ENCODE measurements at regions not wholly inside any gene's neighbourhood (a gene's known extent, or its start where the extent isn't known, plus 50 kb on each side); places are given as distances from the start of the nearest gene placed in this dataset.

DNA sequence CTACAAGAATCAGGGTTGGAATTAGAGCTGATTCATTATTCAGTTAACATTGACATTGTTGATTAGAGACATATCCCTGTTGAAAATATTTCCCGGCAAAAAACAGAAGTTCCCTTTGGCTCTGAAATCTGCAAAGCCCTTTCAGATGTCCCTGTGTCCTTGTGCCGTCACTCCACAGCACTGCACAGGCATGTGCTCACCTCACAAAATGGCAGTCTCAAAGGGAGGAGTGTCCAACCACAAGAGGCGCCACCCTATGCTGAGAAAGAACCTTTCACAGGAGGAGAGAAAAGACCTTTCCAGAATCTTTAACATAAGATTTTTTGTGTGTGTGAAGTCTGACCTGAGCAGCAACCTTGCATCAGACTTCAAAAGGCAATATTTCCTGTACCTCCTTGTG, 112.8 kb upstream of the PRSS3 start:
- Histone ChIP-seq H4K20me1 (ENCODE audit: insufficient read depth, low read length) (no peaks in the 10 kb centered on the region), H3K9ac (ENCODE audit: insufficient read depth, low read depth, low read length) (no peak overlapping the region), H2AFZ (ENCODE audit: low read length) (no peak overlapping the region), H3K4me3 (replicated peaks in 1 of 3; ENCODE audit: insufficient read depth in 1 of 3, low read depth in 2 of 3, low read length in 3 of 3) (no peak overlapping the region), H3K4me2 (ENCODE audit: low read depth, low read length) (no peak overlapping the region), H3K27me3 (ENCODE audit: control insufficient read depth in 1 of 2, insufficient read depth in 2 of 2, low read length in 2 of 2) (peaks cover 0 to 3% of the 10 kb centered on the region in 2 experiments; a peak in 2 of 5 replicates), H3K27ac (ENCODE audit: extremely low read length, insufficient read depth, low read length) (no peak overlapping the region), H3K36me3 (replicated peaks in 1 of 2; ENCODE audit: control insufficient read depth in 1 of 2, insufficient read depth in 2 of 2, low read length in 2 of 2) (no peaks in the 10 kb centered on the region), H3K4me1 (ENCODE audit: insufficient read depth, low read length) (no peaks in the 10 kb centered on the region), H3K79me2 (ENCODE audit: insufficient read depth, low read length) (no peaks in the 10 kb centered on the region), H3K9me3 (ENCODE audit: low read length) (no peaks in the 10 kb centered on the region)
- in situ Hi-C loops (cut with HindIII; ENCODE audit: extremely low pct_ligation_motif_present, low pct_unique_long_range_greater_than_20kb): no loop called here
- intact Hi-C loops (cut with micrococcal nuclease; ENCODE audit: unreplicated experiment): no loop called here
- POLR2A ChIA-PET: no interaction called here
- CTCF ChIA-PET (ENCODE audit: low intra/inter-chr PET ratio, low total read pairs): no interaction called here
- 26% methylated on average over 2 of the region's 3 CpGs for WGBS (ENCODE audit: low lambda C conversion rate)
- DNase-seq (ENCODE audit: low spot score) (no peak), ATAC-seq (no peak), FAIRE-seq (no peak)
- TF ChIP-seq ZNF549 (CRISPR knock-in tag; IDR thresholded peaks at IDR 0.05) (no peak), ZNF703 (CRISPR knock-in tag; IDR thresholded peaks at IDR 0.05; ENCODE audit: borderline replicate concordance) (no peak)
- TF ChIP-seq, protein P1, sequence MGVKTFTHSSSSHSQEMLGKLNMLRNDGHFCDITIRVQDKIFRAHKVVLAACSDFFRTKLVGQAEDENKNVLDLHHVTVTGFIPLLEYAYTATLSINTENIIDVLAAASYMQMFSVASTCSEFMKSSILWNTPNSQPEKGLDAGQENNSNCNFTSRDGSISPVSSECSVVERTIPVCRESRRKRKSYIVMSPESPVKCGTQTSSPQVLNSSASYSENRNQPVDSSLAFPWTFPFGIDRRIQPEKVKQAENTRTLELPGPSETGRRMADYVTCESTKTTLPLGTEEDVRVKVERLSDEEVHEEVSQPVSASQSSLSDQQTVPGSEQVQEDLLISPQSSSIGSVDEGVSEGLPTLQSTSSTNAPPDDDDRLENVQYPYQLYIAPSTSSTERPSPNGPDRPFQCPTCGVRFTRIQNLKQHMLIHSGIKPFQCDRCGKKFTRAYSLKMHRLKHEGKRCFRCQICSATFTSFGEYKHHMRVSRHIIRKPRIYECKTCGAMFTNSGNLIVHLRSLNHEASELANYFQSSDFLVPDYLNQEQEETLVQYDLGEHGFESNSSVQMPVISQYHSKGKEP (CRISPR knock-in tag; IDR thresholded peaks at IDR 0.05): no peak
- BruUV-seq (replicated peaks): no TSS peak

DNA sequence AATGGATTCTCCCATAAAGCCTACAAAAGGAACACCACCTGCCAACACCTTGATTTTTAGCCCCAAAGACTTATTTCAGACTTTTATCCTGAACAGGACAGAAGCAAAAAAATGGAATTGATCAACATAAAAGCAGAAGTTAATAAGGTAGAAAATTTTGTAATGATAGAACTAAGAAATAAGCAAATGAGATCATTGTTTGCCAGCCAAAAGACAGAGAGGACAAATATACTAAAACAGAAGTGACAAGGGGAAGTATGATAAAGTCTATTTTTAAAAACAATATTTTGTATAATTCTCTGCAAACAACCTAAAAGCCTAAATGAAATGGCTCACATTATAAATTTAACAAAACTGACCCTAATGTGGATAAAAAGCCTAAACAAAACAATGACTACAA, 110.5 kb upstream of the PRSS3 start:
- no peak overlapping the region for H2AFZ ChIP-seq (ENCODE audit: low read length)
- H3K27ac ChIP-seq (ENCODE audit: extremely low read length, insufficient read depth, low read length): no peak overlapping the region
- POLR2A ChIA-PET: no interaction called here
- no peaks in the 10 kb centered on the region for H3K79me2 ChIP-seq (ENCODE audit: insufficient read depth, low read length)
- FAIRE-seq (no peak), ATAC-seq (no peak), DNase-seq (ENCODE audit: low spot score) (no peak)
- H3K4me2 ChIP-seq (ENCODE audit: low read depth, low read length): no peak overlapping the region
- CTCF ChIA-PET (ENCODE audit: low intra/inter-chr PET ratio, low total read pairs): no interaction called here
- H3K4me1 ChIP-seq (ENCODE audit: insufficient read depth, low read length): no peaks in the 10 kb centered on the region
- no peak overlapping the region for H3K4me3 ChIP-seq (replicated peaks in 1 of 3; ENCODE audit: insufficient read depth in 1 of 3, low read depth in 2 of 3, low read length in 3 of 3)
- BruUV-seq (replicated peaks): no TSS peak
- intact Hi-C loops (cut with micrococcal nuclease; ENCODE audit: unreplicated experiment) (no loop called here), in situ Hi-C loops (cut with HindIII; ENCODE audit: extremely low pct_ligation_motif_present, low pct_unique_long_range_greater_than_20kb) (no loop called here)
- H3K9me3 ChIP-seq (ENCODE audit: low read length): no peaks in the 10 kb centered on the region
- no peaks in the 10 kb centered on the region for H3K36me3 ChIP-seq (replicated peaks in 1 of 2; ENCODE audit: control insufficient read depth in 1 of 2, insufficient read depth in 2 of 2, low read length in 2 of 2)
- H3K9ac ChIP-seq (ENCODE audit: insufficient read depth, low read depth, low read length): no peak overlapping the region
- H4K20me1 ChIP-seq (ENCODE audit: insufficient read depth, low read length): no peaks in the 10 kb centered on the region
- peaks cover 0 to 3% of the 10 kb centered on the region in 2 experiments; a peak in 2 of 5 replicates for H3K27me3 ChIP-seq (ENCODE audit: control insufficient read depth in 1 of 2, insufficient read depth in 2 of 2, low read length in 2 of 2)
- TF ChIP-seq ATRX (CRISPR knock-in tag; IDR thresholded peaks at IDR 0.05; ENCODE audit: borderline replicate concordance): no peak
- no peak for TF ChIP-seq RARG (CRISPR knock-in tag; IDR thresholded peaks at IDR 0.05; ENCODE audit: low read depth)
- TF ChIP-seq, protein P2, sequence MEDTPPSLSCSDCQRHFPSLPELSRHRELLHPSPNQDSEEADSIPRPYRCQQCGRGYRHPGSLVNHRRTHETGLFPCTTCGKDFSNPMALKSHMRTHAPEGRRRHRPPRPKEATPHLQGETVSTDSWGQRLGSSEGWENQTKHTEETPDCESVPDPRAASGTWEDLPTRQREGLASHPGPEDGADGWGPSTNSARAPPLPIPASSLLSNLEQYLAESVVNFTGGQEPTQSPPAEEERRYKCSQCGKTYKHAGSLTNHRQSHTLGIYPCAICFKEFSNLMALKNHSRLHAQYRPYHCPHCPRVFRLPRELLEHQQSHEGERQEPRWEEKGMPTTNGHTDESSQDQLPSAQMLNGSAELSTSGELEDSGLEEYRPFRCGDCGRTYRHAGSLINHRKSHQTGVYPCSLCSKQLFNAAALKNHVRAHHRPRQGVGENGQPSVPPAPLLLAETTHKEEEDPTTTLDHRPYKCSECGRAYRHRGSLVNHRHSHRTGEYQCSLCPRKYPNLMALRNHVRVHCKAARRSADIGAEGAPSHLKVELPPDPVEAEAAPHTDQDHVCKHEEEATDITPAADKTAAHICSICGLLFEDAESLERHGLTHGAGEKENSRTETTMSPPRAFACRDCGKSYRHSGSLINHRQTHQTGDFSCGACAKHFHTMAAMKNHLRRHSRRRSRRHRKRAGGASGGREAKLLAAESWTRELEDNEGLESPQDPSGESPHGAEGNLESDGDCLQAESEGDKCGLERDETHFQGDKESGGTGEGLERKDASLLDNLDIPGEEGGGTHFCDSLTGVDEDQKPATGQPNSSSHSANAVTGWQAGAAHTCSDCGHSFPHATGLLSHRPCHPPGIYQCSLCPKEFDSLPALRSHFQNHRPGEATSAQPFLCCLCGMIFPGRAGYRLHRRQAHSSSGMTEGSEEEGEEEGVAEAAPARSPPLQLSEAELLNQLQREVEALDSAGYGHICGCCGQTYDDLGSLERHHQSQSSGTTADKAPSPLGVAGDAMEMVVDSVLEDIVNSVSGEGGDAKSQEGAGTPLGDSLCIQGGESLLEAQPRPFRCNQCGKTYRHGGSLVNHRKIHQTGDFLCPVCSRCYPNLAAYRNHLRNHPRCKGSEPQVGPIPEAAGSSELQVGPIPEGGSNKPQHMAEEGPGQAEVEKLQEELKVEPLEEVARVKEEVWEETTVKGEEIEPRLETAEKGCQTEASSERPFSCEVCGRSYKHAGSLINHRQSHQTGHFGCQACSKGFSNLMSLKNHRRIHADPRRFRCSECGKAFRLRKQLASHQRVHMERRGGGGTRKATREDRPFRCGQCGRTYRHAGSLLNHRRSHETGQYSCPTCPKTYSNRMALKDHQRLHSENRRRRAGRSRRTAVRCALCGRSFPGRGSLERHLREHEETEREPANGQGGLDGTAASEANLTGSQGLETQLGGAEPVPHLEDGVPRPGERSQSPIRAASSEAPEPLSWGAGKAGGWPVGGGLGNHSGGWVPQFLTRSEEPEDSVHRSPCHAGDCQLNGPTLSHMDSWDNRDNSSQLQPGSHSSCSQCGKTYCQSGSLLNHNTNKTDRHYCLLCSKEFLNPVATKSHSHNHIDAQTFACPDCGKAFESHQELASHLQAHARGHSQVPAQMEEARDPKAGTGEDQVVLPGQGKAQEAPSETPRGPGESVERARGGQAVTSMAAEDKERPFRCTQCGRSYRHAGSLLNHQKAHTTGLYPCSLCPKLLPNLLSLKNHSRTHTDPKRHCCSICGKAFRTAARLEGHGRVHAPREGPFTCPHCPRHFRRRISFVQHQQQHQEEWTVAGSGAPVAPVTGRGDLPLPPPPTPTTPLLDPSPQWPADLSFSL (CRISPR knock-in tag; IDR thresholded peaks at IDR 0.05): no peak
- no peak for TF ChIP-seq ZNF737 (CRISPR knock-in tag; IDR thresholded peaks at IDR 0.05; ENCODE audit: borderline replicate concordance)
- TF ChIP-seq ZNF12 (CRISPR knock-in tag; IDR thresholded peaks at IDR 0.05): no peak
- TF ChIP-seq PITX1 (CRISPR knock-in tag; IDR thresholded peaks at IDR 0.05): no peak
- TF ChIP-seq ZNF234 (CRISPR knock-in tag; conservative IDR thresholded peaks at IDR 0.05): no peak
- TF ChIP-seq TRIM24 (CRISPR knock-in tag; IDR thresholded peaks at IDR 0.05): no peak
- no peak for TF ChIP-seq PTBP1 (IDR thresholded peaks at IDR 0.05; ENCODE audit: low read depth, low read length, poor library complexity, severe bottlenecking)

Measured in HepG2 (cell line).